Neural cell (in vitro differentiated cells): ENCODE measurements at regions not wholly inside any gene's neighbourhood (a gene's known extent, or its start where the extent isn't known, plus 50 kb on each side); places are given as distances from the start of the nearest gene placed in this dataset.

Source experiments
- H2AFZ ChIP-seq: fragments of 200-600, 300-800 bp; sonication (generic), shearing (Covaris generic); 2 replicates; pipeline ENCODE4 v1.6.0; 2014; ENCODE audit warnings: low read depth, mild to moderate bottlenecking, antibody characterized with exemption, low read length, moderate library complexity
- H3F3A ChIP-seq: fragments of 200-600 bp; shearing (Covaris generic); 2 replicates; pipeline ENCODE4 v1.6.1; 2016; ENCODE audit warnings: mild to moderate bottlenecking, moderate library complexity, mixed read lengths, antibody characterized with exemption, low read length; ENCODE audit not compliant: insufficient read depth, poor library complexity, severe bottlenecking
- H3K27ac ChIP-seq: fragments of 200-600, 300-800 bp; sonication (generic), shearing (Covaris generic); 2 replicates; pipeline ENCODE4 v1.5.1; 2014; ENCODE audit warnings: mild to moderate bottlenecking, low read length, moderate library complexity
- H3K27me3 ChIP-seq: fragments of 300-800, 200-600 bp; sonication (generic), shearing (Covaris generic); 2 replicates; pipeline ENCODE4 v1.6.0; 2014; ENCODE audit warnings: mild to moderate bottlenecking, low read depth, low read length, moderate library complexity; ENCODE audit not compliant: insufficient read depth
- H3K36me3 ChIP-seq: fragments of 300-800, 200-600 bp; sonication (generic), shearing (Covaris generic); 2 replicates; pipeline ENCODE4 v1.5.1; 2014; ENCODE audit warnings: mild to moderate bottlenecking, antibody characterized with exemption, low read length, moderate library complexity; ENCODE audit not compliant: insufficient read depth
- H3K4me2 ChIP-seq: fragments of 300-800, 200-600 bp; sonication (generic), shearing (Covaris generic); 2 replicates; pipeline ENCODE4 v1.6.0; 2014; ENCODE audit warnings: mild to moderate bottlenecking, low read length
- H3K4me3 ChIP-seq: fragments of 300-800, 200-600 bp; sonication (generic), shearing (Covaris generic); 2 replicates; pipeline ENCODE4 v1.5.1; 2014; ENCODE audit warnings: mild to moderate bottlenecking, low read length, moderate library complexity
- H3K79me2 ChIP-seq: fragments of 200-600 bp; shearing (Covaris generic); replicated peaks from 2 replicates; pipeline ENCODE4 v1.6.0; 2014; ENCODE audit warnings: mild to moderate bottlenecking, low read length, moderate library complexity; ENCODE audit not compliant: insufficient read depth
- H3K9ac ChIP-seq: fragments of 300-800, 200-600 bp; sonication (generic), shearing (Covaris generic); 2 replicates; pipeline ENCODE4 v1.6.1; 2016; ENCODE audit warnings: mild to moderate bottlenecking, low read length, mixed read lengths
- H3K9me2 ChIP-seq: fragments of 200-600 bp; shearing (Covaris generic); 2 replicates; pipeline ENCODE4 v1.6.1; 2016; ENCODE audit warnings: mild to moderate bottlenecking, low read length, mixed read lengths; ENCODE audit not compliant: insufficient read depth
- H3K9me3 ChIP-seq: fragments of 200-600, 300-800 bp; sonication (generic), shearing (Covaris generic); 2 replicates; pipeline ENCODE4 v1.6.1; 2016; ENCODE audit warnings: mild to moderate bottlenecking, mixed run types, low read length, moderate library complexity, mixed read lengths
- H4K20me1 ChIP-seq: fragments of 200-600 bp; shearing (Covaris generic); 2 replicates; pipeline ENCODE4 v1.6.1; 2016; ENCODE audit warnings: mild to moderate bottlenecking, mixed run types; ENCODE audit not compliant: insufficient read depth
- CTCF ChIP-seq: fragments of 450-650 bp; IDR thresholded peaks from 2 replicates; pipeline ENCODE4 v1.5.1; 2014; ENCODE audit warnings: antibody characterized with exemption, mild to moderate bottlenecking, moderate library complexity; ENCODE audit not compliant: poor library complexity, severe bottlenecking
- EP300 ChIP-seq: fragments of 450-650 bp; conservative IDR thresholded peaks from 2 replicates; pipeline ENCODE4 v1.6.1; 2014; ENCODE audit warnings: antibody characterized with exemption, mild to moderate bottlenecking, moderate library complexity; ENCODE audit not compliant: poor library complexity, severe bottlenecking
- EZH2 ChIP-seq: fragments of 200-600, 300-800 bp; shearing (Covaris generic), sonication (generic); IDR thresholded peaks from 2 replicates; pipeline ENCODE4 v1.6.1; 2014; ENCODE audit warnings: antibody characterized with exemption, low read length, borderline replicate concordance, mild to moderate bottlenecking; ENCODE audit not compliant: insufficient read depth, poor library complexity, severe bottlenecking
- MXI1 ChIP-seq: fragments of 450-650 bp; conservative IDR thresholded peaks from 2 replicates; pipeline ENCODE4 v1.6.1; 2014; ENCODE audit warnings: antibody characterized with exemption, mild to moderate bottlenecking; ENCODE audit not compliant: poor library complexity, severe bottlenecking
- POLR2AphosphoS5 ChIP-seq: IDR thresholded peaks from 2 replicates; pipeline ENCODE4 v1.6.1; 2012
- RAD21 ChIP-seq: fragments of 450-650 bp; conservative IDR thresholded peaks from 2 replicates; pipeline ENCODE4 v1.6.1; 2014; ENCODE audit warnings: antibody characterized with exemption, mild to moderate bottlenecking, moderate library complexity
- REST ChIP-seq: IDR thresholded peaks from 2 replicates; pipeline ENCODE4 v1.6.1; 2012; ENCODE audit warnings: borderline replicate concordance
- SMC3 ChIP-seq: fragments of 450-650 bp; conservative IDR thresholded peaks from 2 replicates; pipeline ENCODE4 v1.6.1; 2014; ENCODE audit warnings: antibody characterized with exemption, mild to moderate bottlenecking, moderate library complexity; ENCODE audit not compliant: poor library complexity
- TAF1 ChIP-seq: IDR thresholded peaks from 2 replicates; pipeline ENCODE4 v1.6.1; 2012; ENCODE audit warnings: low read depth

- Histone ChIP-seq H3K36me3 (no peaks in the 10 kb centered on the region), H2AFZ (no peak overlapping the region), H3K79me2 (no peaks in the 10 kb centered on the region), H3K27ac (no peak overlapping the region), H3K4me3 (no peak overlapping the region), H3K27me3 (no peaks in the 10 kb centered on the region), H3K9me3 (no peaks in the 10 kb centered on the region), H3F3A (no peaks in the 10 kb centered on the region), H4K20me1 (no peaks in the 10 kb centered on the region), H3K4me2 (no peak overlapping the region), H3K9me2 (no peaks in the 10 kb centered on the region), H3K9ac (no peak overlapping the region)
- TF ChIP-seq POLR2AphosphoS5 (no peak), SMC3 (no peak), MXI1 (no peak), EZH2 (no peak), TAF1 (no peak), EP300 (no peak), REST (no peak), CTCF (no peak), RAD21 (no peak)
These were observed 225.0 kb downstream of the TTC32 start for GRCh38 chr2:19676770-19677169.

- no peak overlapping the region for H2AFZ ChIP-seq
- H3F3A ChIP-seq, result no peaks in the 10 kb centered on the region
- no peak overlapping the region for H3K4me3 ChIP-seq
- no peaks in the 10 kb centered on the region for H3K9me3 ChIP-seq
- no peak for TF ChIP-seq MXI1
- TF ChIP-seq EP300, result no peak
- no peak for TF ChIP-seq TAF1
- no peak for TF ChIP-seq REST
- TF ChIP-seq EZH2, result no peak
- no peak for TF ChIP-seq RAD21
- no peak for TF ChIP-seq CTCF
- TF ChIP-seq SMC3, result no peak
- no peak for TF ChIP-seq POLR2AphosphoS5
- H3K9me2 ChIP-seq, result no peaks in the 10 kb centered on the region
- H3K36me3 ChIP-seq, result no peaks in the 10 kb centered on the region
- no peaks in the 10 kb centered on the region for H4K20me1 ChIP-seq
- H3K27ac ChIP-seq, result no peak overlapping the region
- H3K79me2 ChIP-seq, result no peaks in the 10 kb centered on the region
- no peak overlapping the region for H3K4me2 ChIP-seq
- H3K9ac ChIP-seq, result no peak overlapping the region
- no peaks in the 10 kb centered on the region for H3K27me3 ChIP-seq
These were observed 225.8 kb downstream of the TTC32 start for GRCh38 chr2:19675856-19676460.
